ENCODE measurements at regions not wholly inside any gene's neighbourhood (a gene's known extent, or its start where the extent isn't known, plus 50 kb on each side); places are given as distances from the start of the nearest gene placed in this dataset.

DNA sequence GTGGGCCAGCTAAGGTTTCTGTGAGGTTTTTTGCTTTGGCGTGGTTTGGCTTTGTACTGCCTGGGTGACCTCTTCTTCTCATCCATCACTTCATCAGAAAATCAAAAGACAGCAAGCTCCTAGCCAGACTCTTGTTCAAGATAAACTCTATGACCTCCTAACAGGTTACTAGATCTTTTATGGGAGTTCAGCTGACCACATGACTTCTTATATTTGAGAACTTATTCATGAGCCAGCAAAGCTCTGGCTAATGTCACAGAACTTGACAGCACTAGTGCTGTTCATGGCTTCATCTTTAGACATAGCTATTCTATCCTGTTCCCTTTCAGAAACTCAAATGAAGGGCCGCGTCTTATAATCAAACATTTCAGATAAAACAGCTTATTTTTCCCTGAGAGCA lies 527.1 kb upstream of the GOLIM4 start:
- DNase-seq (no peak), ATAC-seq (no peak)
- Mint-ChIP-seq H3K9me3 (peaks cover 0 to 2% (median 0%) of the 10 kb centered on the region in 9 donors), H3K4me1 (no peaks in the 10 kb centered on the region), H3K36me3 (no peaks in the 10 kb centered on the region), H3K4me3 (no peak overlapping the region), H3K27me3 (peaks cover 0 to 2% (median 0%) of the 10 kb centered on the region in 5 donors), H3K27ac (no peak overlapping the region)
- POLR2A ChIA-PET, result no interaction called here

DNA sequence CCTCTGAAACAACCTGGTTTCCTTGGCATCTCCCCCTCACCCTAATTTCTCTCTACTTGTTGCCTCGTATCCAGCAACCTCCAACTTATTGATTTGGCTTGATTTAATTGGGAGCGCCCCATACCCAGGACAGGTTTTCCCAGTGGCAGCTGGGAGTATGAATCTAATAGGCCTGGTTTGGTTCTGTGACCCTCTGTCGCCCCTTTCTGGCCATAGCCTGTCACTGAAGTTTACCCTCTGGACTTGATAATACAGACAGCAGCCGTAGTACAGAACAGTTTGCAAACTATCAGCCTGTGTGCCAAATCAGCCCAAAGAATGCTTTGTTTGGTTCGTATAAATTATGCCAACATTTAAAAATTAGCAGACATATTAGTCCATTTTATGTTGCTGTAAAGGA lies 525.1 kb upstream of the GOLIM4 start:
- Mint-ChIP-seq H3K27me3 (peaks cover 0 to 2% (median 0%) of the 10 kb centered on the region in 5 donors), H3K4me3 (no peak overlapping the region), H3K27ac (no peak overlapping the region), H3K4me1 (no peaks in the 10 kb centered on the region), H3K9me3 (peaks cover 0 to 2% (median 0%) of the 10 kb centered on the region in 9 donors), H3K36me3 (no peaks in the 10 kb centered on the region)
- POLR2A ChIA-PET, result no interaction called here
- DNase-seq, result no peak
- ATAC-seq, result no peak

DNA sequence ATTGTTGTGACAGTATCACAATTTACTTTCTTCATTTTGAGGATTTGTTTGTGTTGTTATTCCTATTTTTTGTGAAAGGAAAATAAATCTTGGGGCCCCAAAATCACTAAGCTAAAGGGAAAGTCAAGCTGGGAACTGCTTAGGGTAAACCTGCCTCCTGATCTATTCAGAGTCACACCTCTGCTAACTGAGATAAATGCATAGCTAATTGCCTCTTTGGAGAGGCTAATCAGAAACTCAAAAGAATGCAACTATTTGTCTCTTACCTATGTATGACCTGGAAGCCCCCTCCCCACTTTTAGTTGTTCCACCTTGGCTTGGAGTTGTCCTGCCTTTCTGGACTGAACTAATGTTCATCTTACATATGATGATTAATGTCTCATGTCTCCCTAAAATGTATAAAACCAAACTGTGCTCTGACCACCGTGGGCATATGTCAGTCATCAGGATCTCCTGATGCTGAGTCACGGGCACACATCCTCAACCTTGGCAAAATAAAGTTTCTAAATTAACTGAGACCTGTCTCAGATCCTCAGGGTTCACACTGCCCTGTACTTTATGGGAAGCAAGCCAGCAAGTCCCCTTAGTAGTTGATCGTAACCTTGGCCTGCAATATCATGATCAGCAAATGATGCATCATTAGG lies 523.2 kb upstream of the GOLIM4 start:
- no peak overlapping the region for H3K4me3 Mint-ChIP-seq
- no peaks in the 10 kb centered on the region for H3K36me3 Mint-ChIP-seq
- no peak overlapping the region for H3K27ac Mint-ChIP-seq
- DNase-seq, result no peak
- no peaks in the 10 kb centered on the region for H3K27me3 Mint-ChIP-seq
- H3K4me1 Mint-ChIP-seq, result no peaks in the 10 kb centered on the region
- no peak for ATAC-seq
- POLR2A ChIA-PET, result no interaction called here
- peaks cover 0 to 2% (median 0%) of the 10 kb centered on the region in 9 donors for H3K9me3 Mint-ChIP-seq

DNA sequence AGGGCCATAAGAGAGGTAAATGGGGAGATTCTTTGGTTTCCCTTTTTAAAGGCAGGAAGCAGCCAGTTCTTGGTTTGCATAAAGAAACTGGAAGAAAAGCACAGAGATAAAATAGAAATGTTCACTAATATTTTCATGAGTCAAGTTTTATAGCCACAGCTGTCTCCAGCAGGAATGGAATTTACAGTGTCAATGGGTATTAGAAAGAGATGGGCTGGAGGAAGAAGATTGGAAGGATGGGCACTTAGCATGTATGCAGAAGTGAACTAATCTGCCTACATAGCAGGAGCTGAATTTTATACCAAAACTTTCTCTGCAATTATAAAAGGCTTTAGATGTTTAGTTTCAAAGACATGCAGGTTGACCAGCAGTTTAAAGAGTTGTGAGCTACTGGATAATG lies 521.9 kb upstream of the GOLIM4 start:
- Mint-ChIP-seq H3K27ac (no peak overlapping the region), H3K4me3 (no peak overlapping the region), H3K36me3 (no peaks in the 10 kb centered on the region), H3K4me1 (no peaks in the 10 kb centered on the region), H3K27me3 (no peaks in the 10 kb centered on the region), H3K9me3 (peaks cover 0 to 2% (median 0%) of the 10 kb centered on the region in 9 donors)
- DNase-seq, result no peak
- POLR2A ChIA-PET, result no interaction called here
- ATAC-seq, result no peak

DNA sequence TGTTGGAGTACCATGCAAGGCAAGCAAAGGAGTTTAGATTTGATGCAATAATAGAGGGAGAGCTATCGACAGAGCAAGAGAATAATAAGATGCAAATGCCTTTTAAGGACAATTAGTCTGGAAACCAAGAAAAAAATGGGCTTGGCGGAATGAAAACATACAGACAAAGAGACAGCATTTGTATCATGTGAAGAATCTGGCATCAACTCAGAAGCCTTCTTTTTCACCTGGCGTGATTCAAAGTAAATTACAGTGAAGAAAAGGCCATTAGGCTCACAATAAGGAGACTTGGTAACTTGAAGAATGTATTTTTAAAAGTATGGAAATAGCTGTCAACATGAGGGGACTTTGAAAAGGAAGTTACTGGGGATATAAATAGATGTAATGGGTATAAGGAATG lies 521.2 kb upstream of the GOLIM4 start:
- Mint-ChIP-seq H3K27ac (no peak overlapping the region), H3K9me3 (peaks cover 0 to 2% (median 0%) of the 10 kb centered on the region in 9 donors), H3K27me3 (peaks cover 0 to 3% (median 0%) of the 10 kb centered on the region in 5 donors), H3K4me1 (no peaks in the 10 kb centered on the region), H3K36me3 (no peaks in the 10 kb centered on the region), H3K4me3 (no peak overlapping the region)
- ATAC-seq, result no peak
- POLR2A ChIA-PET, result no interaction called here
- no peak for DNase-seq

DNA sequence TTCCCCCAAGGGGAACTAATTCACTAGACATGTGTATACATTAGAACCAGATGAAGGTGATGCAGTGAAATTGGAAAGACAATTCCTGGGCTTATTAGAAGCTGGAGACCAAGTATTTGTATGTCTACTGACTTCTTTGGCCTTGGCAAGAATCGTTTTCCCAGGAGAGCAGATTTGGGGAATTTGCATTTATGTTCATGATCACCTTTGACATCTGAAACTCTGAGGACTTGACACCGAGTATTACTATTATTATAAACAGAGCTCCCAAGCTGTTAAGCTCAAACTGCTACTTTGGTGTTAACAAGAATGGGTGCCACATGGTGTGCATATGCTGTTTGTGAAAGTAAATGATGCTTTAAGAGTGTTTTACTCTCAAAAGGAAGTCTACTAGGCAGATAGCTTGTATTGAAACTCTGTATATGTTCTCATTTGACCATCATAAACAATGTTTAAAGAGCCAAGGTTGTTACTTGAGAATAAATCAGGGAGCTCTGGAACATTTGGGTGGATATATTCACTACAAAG lies 519.8 kb upstream of the GOLIM4 start:
- POLR2A ChIA-PET, result no interaction called here
- Mint-ChIP-seq H3K9me3 (no peaks in the 10 kb centered on the region), H3K27ac (no peak overlapping the region), H3K27me3 (peaks cover 0 to 4% (median 0%) of the 10 kb centered on the region in 5 donors), H3K4me1 (no peaks in the 10 kb centered on the region), H3K36me3 (no peaks in the 10 kb centered on the region), H3K4me3 (no peak overlapping the region)
- ATAC-seq (no peak), DNase-seq (no peak)

DNA sequence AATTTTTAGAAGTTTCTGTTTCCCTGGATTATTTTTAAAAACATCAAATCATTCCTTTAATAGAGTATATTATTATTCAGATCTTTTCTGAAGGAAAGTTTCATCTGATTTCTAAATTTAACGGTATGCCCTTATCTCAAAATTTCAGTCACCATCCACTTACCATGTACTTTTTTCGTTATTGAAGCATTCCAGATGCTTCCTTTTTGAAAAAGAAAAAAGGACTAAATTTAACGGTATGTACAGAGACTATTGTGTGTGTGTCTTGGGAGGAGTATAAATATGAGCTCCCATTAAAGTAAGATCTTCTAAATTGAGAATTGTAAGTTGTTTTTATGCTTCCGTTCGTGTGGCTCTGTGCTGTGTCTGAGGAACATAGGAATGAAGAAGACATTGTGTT lies 517.4 kb upstream of the GOLIM4 start:
- DNase-seq (no peak), ATAC-seq (no peak)
- Mint-ChIP-seq H3K36me3 (no peaks in the 10 kb centered on the region), H3K27ac (no peak overlapping the region), H3K9me3 (peaks cover 0 to 1% (median 0%) of the 10 kb centered on the region in 9 donors), H3K4me1 (no peaks in the 10 kb centered on the region), H3K4me3 (no peak overlapping the region), H3K27me3 (peaks cover 0 to 4% (median 0%) of the 10 kb centered on the region in 5 donors)
- POLR2A ChIA-PET, result no interaction called here

DNA sequence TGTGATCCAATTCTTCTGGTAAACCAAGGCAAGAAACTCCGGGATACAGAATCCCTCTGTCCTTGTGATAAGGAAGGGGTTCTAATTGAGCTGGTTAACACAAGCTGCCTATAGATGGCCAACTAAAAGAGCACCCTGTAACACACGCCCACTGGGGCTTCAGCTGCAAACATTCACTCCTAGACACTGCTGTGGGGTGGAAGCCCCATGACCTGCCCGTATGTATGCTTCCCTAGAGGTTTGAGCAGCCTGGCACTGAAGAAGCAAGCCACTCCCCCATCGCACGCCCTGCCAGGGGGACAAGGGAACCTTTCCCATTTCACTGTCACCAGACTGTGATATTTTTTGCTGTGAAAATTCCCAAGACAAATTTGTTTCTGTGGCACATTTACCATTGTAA lies 516.9 kb upstream of the GOLIM4 start:
- Mint-ChIP-seq H3K4me1 (no peaks in the 10 kb centered on the region), H3K4me3 (no peak overlapping the region), H3K9me3 (peaks cover 0 to 1% (median 0%) of the 10 kb centered on the region in 9 donors), H3K27me3 (peaks cover 0 to 4% (median 0%) of the 10 kb centered on the region in 5 donors), H3K36me3 (no peaks in the 10 kb centered on the region), H3K27ac (no peak overlapping the region)
- POLR2A ChIA-PET, result no interaction called here
- DNase-seq (no peak), ATAC-seq (no peak)

DNA sequence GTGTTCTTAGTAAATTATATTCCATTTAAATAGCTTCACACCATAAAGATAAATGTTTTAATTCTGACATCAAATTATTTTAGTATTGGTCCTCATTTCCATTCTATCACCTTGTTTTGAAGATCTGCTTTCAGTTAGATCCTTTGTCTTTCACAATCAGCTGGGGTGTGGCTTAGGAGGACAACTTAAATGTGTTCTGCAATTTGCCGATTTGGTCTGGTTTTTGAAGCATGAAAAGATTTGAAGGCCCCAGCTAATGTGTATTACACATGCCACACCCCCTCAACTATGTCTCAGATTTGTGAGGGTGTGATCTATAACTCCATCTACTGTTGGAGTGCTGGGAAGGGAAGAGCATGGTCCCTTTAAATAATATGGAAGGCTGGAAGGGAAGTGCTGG lies 516.1 kb upstream of the GOLIM4 start:
- H3K27ac Mint-ChIP-seq, result no peak overlapping the region
- H3K4me1 Mint-ChIP-seq, result no peaks in the 10 kb centered on the region
- peaks cover 0 to 4% (median 0%) of the 10 kb centered on the region in 5 donors for H3K27me3 Mint-ChIP-seq
- DNase-seq, result no peak
- H3K9me3 Mint-ChIP-seq, result peaks cover 0 to 2% (median 0%) of the 10 kb centered on the region in 9 donors
- H3K36me3 Mint-ChIP-seq, result no peaks in the 10 kb centered on the region
- no peak for ATAC-seq
- no peak overlapping the region for H3K4me3 Mint-ChIP-seq
- POLR2A ChIA-PET, result no interaction called here

DNA sequence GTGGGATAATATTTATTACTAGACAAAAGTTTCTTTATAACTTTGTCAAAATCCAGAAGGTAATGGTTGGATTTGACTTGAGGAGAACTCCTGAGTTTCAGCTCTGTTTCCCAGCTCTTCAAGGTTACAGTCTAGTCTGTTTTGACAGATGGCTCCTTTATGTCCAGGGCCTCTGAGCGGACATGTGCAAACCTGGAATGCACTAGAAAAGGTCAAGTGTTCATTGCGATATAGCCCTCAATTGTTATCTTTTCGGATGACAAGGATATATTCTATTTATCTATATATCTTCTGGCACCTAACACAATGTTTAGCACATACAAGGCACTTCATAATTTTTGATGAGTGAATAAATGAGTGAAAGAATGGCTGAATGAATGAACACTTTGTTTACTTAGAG lies 513.2 kb upstream of the GOLIM4 start:
- no peak for DNase-seq
- Mint-ChIP-seq H3K27me3 (peaks cover 0 to 8% (median 0%) of the 10 kb centered on the region in 5 donors), H3K27ac (no peak overlapping the region), H3K9me3 (peaks cover 0 to 3% (median 0%) of the 10 kb centered on the region in 9 donors), H3K36me3 (no peaks in the 10 kb centered on the region), H3K4me1 (no peaks in the 10 kb centered on the region), H3K4me3 (no peak overlapping the region)
- no peak for ATAC-seq
- POLR2A ChIA-PET, result no interaction called here

DNA sequence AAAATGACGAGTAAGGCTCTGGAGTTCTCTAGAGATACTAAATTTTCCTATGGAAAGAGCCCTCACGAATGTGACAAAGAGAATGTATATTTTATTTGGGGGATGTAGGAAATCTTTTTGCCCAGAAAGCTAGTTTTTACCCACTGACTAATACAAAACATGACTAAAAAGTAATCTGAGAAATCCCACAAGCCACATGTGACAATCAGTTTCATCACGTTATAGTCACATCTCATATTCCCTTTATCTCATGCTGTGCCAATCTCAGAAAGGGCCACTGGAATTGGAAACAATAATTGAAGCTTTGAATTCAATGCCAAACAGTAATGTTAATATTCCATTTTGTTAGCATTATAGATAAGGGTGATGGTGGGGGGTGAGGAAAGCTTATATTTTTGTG lies 509.0 kb upstream of the GOLIM4 start:
- Mint-ChIP-seq H3K4me1 (no peaks in the 10 kb centered on the region), H3K36me3 (no peaks in the 10 kb centered on the region)
- no peak for DNase-seq

DNA sequence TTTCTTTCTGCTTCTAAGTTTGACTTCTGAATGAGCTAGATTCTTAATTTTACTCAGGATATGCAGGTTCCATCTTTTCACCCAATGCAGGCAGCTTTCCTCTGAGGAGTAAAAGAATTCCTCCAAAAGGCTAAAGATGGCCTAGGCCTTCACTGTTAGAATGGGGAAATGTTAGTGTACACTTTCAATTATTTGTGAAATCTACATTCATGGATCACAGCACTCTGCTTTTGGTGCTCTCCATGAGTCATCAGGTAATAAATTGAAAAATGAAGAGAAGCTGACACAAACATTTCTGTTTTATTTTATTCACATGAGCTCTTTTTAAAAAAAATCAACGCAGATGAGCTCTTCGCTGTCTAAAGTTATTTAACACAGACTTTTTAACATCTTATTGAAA lies 502.5 kb upstream of the GOLIM4 start:
- Mint-ChIP-seq H3K27me3 (no peaks in the 10 kb centered on the region), H3K36me3 (no peaks in the 10 kb centered on the region), H3K9me3 (peaks cover 0 to 2% (median 0%) of the 10 kb centered on the region in 9 donors), H3K27ac (no peak overlapping the region), H3K4me3 (no peak overlapping the region), H3K4me1 (no peaks in the 10 kb centered on the region)
- POLR2A ChIA-PET, result no interaction called here
- DNase-seq (no peak), ATAC-seq (no peak)

More for the DNA sequence above, 509.0 kb upstream of the GOLIM4 start:
- ATAC-seq, result no peak
- H3K27me3 Mint-ChIP-seq, result peaks cover 0 to 4% (median 0%) of the 10 kb centered on the region in 5 donors
- no peak overlapping the region for H3K27ac Mint-ChIP-seq
- peaks cover 0 to 3% (median 0%) of the 10 kb centered on the region in 9 donors for H3K9me3 Mint-ChIP-seq
- H3K4me3 Mint-ChIP-seq, result no peak overlapping the region
- POLR2A ChIA-PET, result no interaction called here

DNA sequence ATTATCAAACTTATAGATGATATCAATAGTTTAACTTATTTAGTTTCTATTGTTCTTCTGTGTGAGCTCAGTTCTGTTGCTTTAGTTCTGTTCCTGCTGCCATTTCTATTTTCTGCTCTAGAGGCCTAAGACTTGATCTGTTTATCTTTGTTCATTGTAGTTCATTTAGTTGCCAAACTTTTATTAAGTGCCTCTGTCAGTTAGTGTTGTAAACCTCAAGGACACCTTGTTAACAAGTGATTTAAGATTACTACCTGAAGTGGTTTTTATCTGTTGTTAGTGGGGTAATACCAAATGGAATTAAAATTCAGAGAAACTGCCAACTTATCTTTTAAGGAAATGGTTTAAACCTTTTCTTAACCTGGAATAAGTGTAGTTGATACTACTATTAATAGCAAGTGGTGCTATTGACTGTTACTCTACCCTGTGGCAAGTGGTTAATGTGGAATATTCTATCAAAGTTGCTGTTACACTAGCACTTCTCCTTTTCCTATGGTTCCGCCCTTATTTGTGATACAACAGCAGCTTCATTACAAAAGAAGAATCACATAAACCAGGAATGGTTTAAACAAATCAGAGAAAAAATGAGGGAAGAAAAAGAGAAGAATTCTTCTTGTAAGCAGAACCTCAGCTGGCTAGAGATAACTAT lies 500.6 kb upstream of the GOLIM4 start:
- Mint-ChIP-seq H3K27ac (no peak overlapping the region), H3K36me3 (no peaks in the 10 kb centered on the region), H3K9me3 (peaks cover 0 to 2% (median 0%) of the 10 kb centered on the region in 9 donors), H3K4me1 (no peaks in the 10 kb centered on the region), H3K4me3 (no peak overlapping the region), H3K27me3 (peaks cover 0 to 6% (median 0%) of the 10 kb centered on the region in 5 donors)
- DNase-seq, result no peak
- ATAC-seq, result no peak
- POLR2A ChIA-PET, result no interaction called here
